Stomach (tissue), 4 donors: ENCODE measurements at regions not wholly inside any gene's neighbourhood (a gene's known extent, or its start where the extent isn't known, plus 50 kb on each side); places are given as distances from the start of the nearest gene placed in this dataset.

Source experiments
- CTCF ChIP-seq, 7 experiments: fragments of 450-650 bp in 4 of 7; fragments of 200-600 bp in 3 of 7; sonication (generic) in 3 of 7; IDR thresholded peaks; one replicate each; pipeline ENCODE4 v1.5.1; 2016 to 2019; ENCODE audit warnings: antibody characterized with exemption in 7 of 7, control low read depth in 2 of 7, mild to moderate bottlenecking in 1 of 7
- EP300 ChIP-seq: sonication (generic); formaldehyde crosslinking; IDR thresholded peaks from one replicate; pipeline ENCODE4 v1.6.1; 2017; ENCODE audit warnings: antibody characterized with exemption
- POLR2A ChIP-seq, 4 donors: fragments of 450-650 bp; IDR thresholded peaks; one replicate each; pipeline ENCODE4 v1.6.1; 2016; ENCODE audit warnings: antibody characterized with exemption in 4 of 4, control low read depth in 2 of 4, mild to moderate bottlenecking in 1 of 4, moderate library complexity in 1 of 4

GRCh38 chr5:98714710-98715288, 58.7 kb upstream of the RGMB start:
- TF ChIP-seq CTCF (IDR thresholded peaks at IDR 0.05) (no peak), EP300 (no peak), POLR2A (IDR thresholded peaks at IDR 0.05) (no peak)
